ENCODE measurements at regions not wholly inside any gene's neighbourhood (a gene's known extent, or its start where the extent isn't known, plus 50 kb on each side); places are given as distances from the start of the nearest gene placed in this dataset.

- no peak overlapping the region for H3K9ac ChIP-seq (ENCODE audit: control insufficient read depth, extremely low read depth, insufficient read depth, low read length)
- H3K79me2 ChIP-seq (ENCODE audit: control insufficient read depth, insufficient read depth, low read length), result no peaks in the 10 kb centered on the region
- H2AFZ ChIP-seq (ENCODE audit: control insufficient read depth, low read length), result no peak overlapping the region
- no peaks in the 10 kb centered on the region for H3K9me3 ChIP-seq (ENCODE audit: control insufficient read depth, low read depth, low read length)
- TF ChIP-seq CTCF (optimal IDR thresholded peaks at IDR 0.05 in 1 of 3, IDR thresholded peaks at IDR 0.05 in 1 of 3, conservative IDR thresholded peaks at IDR 0.05 in 1 of 3; ENCODE audit: extremely low read depth in 1 of 3, insufficient read depth in 2 of 3, low read length in 3 of 3), result no peak
- TF ChIP-seq EZH2 (IDR thresholded peaks at IDR 0.05; ENCODE audit: low read length), result no peak
- no peak overlapping the region for H3K4me3 ChIP-seq (ENCODE audit: control insufficient read depth in 2 of 3, extremely low read depth in 1 of 3, insufficient read depth in 2 of 3, low read depth in 1 of 3, low read length in 3 of 3)
- DNase-seq (ENCODE audit: low read depth, low spot score) (no peak), FAIRE-seq (no peak)
- H3K27ac ChIP-seq (ENCODE audit: control insufficient read depth, insufficient read depth, low read length), result no peak overlapping the region
- H3K4me2 ChIP-seq (ENCODE audit: control insufficient read depth, extremely low read depth, insufficient read depth, low read depth, low read length), result no peak overlapping the region
- H3K27me3 ChIP-seq (ENCODE audit: control insufficient read depth, extremely low read depth, insufficient read depth, low read length), result no peaks in the 10 kb centered on the region
- dilution Hi-C loops (cut with MboI; ENCODE audit: extremely low pct_ligation_motif_present, low sequenced_read_pairs), result no loop called here
- H3K4me1 ChIP-seq (ENCODE audit: control insufficient read depth, extremely low read depth, insufficient read depth, low read length), result no peaks in the 10 kb centered on the region
- no peaks in the 10 kb centered on the region for H3K36me3 ChIP-seq (ENCODE audit: control insufficient read depth in 2 of 2, extremely low read depth in 1 of 2, insufficient read depth in 2 of 2, low read length in 2 of 2)
- no peaks in the 10 kb centered on the region for H4K20me1 ChIP-seq (ENCODE audit: control insufficient read depth, extremely low read depth, insufficient read depth, low read length)
- no peaks in the 10 kb centered on the region for H3K9me1 ChIP-seq (ENCODE audit: control insufficient read depth, extremely low read depth, insufficient read depth, low read length)
These were observed 238.5 kb downstream of the GALR1 start for GRCh38 chr18:77487951-77488740.

- Histone ChIP-seq H3K9ac (ENCODE audit: control insufficient read depth, extremely low read depth, insufficient read depth, low read length) (no peak overlapping the region), H3K9me3 (ENCODE audit: control insufficient read depth, low read depth, low read length) (peaks cover 4% of the 10 kb centered on the region)
These were observed 245.4 kb downstream of the GALR1 start for GRCh38 chr18:77495079-77495478.

More at GRCh38 chr18:77495079-77495478, 245.4 kb downstream of the GALR1 start:
- no peak for TF ChIP-seq EZH2 (IDR thresholded peaks at IDR 0.05; ENCODE audit: low read length)
- TF ChIP-seq CTCF (optimal IDR thresholded peaks at IDR 0.05 in 1 of 3, IDR thresholded peaks at IDR 0.05 in 1 of 3, conservative IDR thresholded peaks at IDR 0.05 in 1 of 3; ENCODE audit: extremely low read depth in 1 of 3, insufficient read depth in 2 of 3, low read length in 3 of 3), result no peak
- H4K20me1 ChIP-seq (ENCODE audit: control insufficient read depth, extremely low read depth, insufficient read depth, low read length), result no peaks in the 10 kb centered on the region
- H3K27ac ChIP-seq (ENCODE audit: control insufficient read depth, insufficient read depth, low read length), result no peak overlapping the region
- H3K4me3 ChIP-seq (ENCODE audit: control insufficient read depth in 2 of 3, extremely low read depth in 1 of 3, insufficient read depth in 2 of 3, low read depth in 1 of 3, low read length in 3 of 3), result no peak overlapping the region
- no peaks in the 10 kb centered on the region for H3K4me1 ChIP-seq (ENCODE audit: control insufficient read depth, extremely low read depth, insufficient read depth, low read length)
- no peaks in the 10 kb centered on the region for H3K27me3 ChIP-seq (ENCODE audit: control insufficient read depth, extremely low read depth, insufficient read depth, low read length)
- no peaks in the 10 kb centered on the region for H3K9me1 ChIP-seq (ENCODE audit: control insufficient read depth, extremely low read depth, insufficient read depth, low read length)
- H3K4me2 ChIP-seq (ENCODE audit: control insufficient read depth, extremely low read depth, insufficient read depth, low read depth, low read length), result no peak overlapping the region
- FAIRE-seq (no peak), DNase-seq (ENCODE audit: low read depth, low spot score) (no peak)
- dilution Hi-C loops (cut with MboI; ENCODE audit: extremely low pct_ligation_motif_present, low sequenced_read_pairs), result no loop called here
- H2AFZ ChIP-seq (ENCODE audit: control insufficient read depth, low read length), result no peak overlapping the region
- H3K79me2 ChIP-seq (ENCODE audit: control insufficient read depth, insufficient read depth, low read length), result no peaks in the 10 kb centered on the region
- no peaks in the 10 kb centered on the region for H3K36me3 ChIP-seq (ENCODE audit: control insufficient read depth in 2 of 2, extremely low read depth in 1 of 2, insufficient read depth in 2 of 2, low read length in 2 of 2)

All from keratinocyte (primary cell).